ENCODE measurements at regions not wholly inside any gene's neighbourhood (a gene's known extent, or its start where the extent isn't known, plus 50 kb on each side); places are given as distances from the start of the nearest gene placed in this dataset.
"Not testable (repeated sequence)": the region's sequence is repeated elsewhere in the genome, so short reads cannot be mapped to it uniquely, and the experiment has no call there.

DNA sequence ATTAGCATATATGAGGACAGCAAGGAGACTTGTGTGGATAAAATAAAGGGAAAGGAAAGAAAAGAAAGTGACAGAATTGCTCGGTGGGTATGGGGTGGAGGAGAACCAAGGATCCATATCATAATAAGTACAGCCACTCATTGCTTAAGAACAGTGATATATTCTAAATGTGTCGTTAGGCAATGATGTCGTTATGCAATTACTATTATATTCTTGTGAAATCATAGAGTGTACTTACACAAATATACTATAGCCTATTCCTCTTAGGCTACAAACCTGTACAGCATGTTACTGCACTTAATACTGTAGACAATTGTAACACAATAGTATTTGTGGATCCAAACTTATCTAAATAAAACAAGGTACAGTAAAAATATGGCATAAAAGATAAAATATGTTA is 271.1 kb downstream of the CCER1 start:
- no peak for DNase-seq

DNA sequence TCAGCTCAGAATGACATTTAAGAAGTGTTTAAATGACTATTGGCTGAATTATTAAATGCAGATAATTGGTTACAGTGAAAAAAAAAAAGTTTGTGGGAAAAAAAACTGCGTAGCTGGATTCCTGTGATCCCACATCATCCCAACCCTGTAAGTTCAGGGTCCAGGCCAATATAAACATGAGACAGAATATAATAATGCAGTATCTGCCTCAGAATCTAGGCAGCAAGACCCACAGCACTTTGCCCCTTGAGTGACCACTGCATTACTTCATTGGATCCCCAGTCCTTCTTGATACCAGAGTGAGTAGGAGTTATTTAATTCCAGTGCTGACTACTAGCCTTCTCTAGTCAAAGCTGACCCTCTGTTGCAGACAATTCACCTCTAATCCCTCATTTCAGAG is 272.6 kb downstream of the CCER1 start:
- no peak for DNase-seq

DNA sequence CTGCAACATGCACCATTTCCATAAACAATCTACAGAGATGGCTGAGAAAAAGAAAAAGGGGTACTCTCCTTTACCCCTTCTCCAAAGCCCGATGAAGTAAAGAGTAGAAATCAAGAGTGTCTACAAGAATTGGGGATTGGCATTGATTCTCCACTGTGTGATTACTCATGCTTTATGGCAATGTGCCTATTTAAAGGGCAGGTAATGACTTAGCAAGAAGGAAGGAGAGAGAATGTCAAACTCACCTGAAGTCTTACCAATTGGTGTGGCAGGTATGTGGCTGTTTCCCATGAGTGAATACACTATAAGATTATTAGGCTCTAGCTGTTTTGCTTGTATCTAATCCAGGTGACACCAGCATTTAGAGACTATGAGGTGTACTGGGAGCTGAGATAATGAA is 275.3 kb downstream of the CCER1 start:
- DNase-seq = no peak

DNA sequence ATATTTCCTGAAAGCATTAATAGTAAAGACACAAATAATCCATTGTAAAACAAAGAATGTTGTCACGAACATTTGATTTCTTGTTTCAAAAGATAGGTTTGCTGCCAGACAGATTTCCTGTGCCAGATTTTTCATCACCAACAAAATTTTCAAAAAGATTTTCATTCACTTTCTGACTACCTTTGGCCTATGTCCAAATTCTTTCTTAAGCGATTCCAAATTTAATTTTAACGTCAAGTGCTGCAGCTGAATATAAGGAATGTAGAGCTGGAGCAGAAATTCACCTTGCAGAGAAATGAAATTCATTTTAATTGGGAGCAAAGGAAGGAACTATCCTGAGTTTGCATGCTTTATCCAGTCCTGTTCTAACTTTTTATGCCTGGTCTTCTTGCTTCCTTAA is 277.4 kb downstream of the CCER1 start:
- no peak for DNase-seq

DNA sequence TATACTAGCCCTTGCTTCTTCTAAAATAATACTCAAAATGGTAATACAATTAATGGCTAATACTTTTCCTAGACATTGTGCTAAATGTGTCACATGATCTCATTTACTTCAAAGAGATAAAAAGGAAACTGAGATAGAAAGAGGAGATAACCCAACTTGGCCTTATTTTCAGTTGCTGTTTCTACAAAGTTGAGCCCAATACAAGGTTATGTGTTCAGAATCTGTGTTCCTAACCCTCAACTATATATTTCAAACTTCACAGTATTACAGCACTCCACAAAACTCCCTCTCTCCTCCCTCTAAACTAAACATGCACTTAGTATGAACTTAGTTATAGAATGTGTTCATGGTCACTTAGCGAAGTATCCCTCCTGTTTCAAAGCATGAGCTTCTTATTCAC is 277.9 kb downstream of the CCER1 start:
- no peak for DNase-seq

DNA sequence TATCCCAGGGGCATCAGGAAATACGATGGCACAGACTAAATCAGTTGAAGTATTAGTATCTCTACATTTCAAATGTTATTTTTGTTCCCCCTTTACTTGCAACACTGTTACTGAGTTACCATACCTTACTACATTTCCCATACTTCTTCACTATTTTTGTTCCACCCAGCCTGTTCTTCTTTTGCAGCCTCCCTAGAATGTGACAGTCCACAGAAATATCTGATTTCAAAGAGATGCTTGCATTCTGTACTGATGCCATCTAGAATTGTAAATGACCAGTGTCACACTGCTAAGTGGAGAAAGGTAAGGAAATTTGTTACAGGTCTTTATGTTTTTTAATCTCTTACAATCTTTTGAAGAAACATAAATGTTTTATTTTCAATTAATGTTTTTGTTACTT is 279.9 kb downstream of the CCER1 start:
- DNase-seq = no peak

DNA sequence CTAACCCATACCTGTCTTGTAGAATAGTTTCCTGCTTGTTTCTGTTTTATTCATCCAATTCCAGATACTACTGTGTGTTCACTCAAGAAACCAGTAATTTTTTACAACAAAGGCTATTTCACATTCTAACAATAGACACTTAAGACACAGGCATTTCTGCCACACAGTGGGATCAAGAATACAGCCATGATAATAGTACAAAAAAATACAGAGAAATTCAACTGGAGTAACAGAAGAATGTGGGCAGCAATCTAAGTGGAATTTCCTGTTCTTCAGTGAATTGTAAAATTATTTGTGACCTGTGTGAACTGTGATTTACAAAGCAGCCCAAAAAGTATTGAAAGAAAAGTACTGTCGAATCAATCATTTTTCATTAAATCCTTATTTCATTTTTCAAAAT is 282.9 kb downstream of the CCER1 start:
- no peak for DNase-seq

DNA sequence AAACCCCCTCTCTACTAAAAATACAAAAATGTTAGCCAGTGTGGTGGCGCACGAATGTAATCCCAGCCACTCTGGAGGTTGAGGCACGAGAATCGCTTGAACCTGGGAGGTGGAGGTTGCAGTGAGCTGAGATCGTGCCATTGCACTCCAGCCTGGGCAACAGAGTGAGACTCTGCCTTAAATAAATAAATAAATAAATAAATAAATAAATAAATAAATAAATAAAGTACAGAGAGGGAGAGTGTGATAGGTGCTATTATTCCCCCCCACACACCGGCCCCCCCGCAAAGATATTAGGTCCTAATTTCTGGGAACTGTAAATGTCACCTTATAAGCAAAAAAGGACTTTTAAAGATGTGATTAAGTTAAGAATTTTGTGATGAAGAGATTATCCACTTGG is 291.0 kb downstream of the CCER1 start:
- DNase-seq = not testable (repeated sequence)

DNA sequence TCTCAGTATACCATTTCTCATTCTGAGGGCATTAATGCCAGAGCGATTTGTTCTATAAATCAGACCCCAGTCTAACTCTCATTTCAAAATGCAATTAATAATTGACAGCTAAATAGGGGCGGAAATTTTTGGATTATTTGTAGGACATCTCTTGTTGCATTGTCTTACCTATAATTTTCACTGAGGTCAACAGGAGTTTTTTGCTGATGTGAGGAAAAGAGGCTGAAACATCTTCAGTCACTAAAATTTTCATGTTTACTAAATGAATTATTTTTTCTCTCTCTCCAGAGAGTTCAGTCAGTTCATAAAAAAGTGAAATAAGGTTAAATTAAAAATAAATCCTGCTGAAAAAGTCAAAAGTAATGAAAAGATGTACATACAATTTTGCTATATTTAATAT is 295.9 kb downstream of the CCER1 start:
- DNase-seq = no peak

DNA sequence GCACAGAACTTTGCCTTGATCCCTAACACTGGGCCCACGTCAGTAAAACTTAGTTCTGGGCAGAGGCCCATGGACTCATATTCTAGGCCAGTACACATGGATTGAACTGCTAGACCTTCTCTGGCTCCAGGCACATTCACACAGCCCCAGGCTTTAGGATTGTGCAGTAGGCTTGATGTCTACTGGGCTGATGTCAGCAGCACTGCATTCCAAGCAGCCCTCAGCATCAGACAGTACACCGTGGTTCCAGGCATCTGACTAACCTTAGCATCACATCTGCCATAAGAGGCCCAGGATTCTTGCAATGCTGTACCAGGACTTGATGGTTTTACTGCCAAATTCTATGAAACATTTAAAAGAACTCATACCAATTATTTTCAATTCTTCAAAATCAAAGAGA is 301.9 kb downstream of the CCER1 start:
- DNase-seq = no peak

DNA sequence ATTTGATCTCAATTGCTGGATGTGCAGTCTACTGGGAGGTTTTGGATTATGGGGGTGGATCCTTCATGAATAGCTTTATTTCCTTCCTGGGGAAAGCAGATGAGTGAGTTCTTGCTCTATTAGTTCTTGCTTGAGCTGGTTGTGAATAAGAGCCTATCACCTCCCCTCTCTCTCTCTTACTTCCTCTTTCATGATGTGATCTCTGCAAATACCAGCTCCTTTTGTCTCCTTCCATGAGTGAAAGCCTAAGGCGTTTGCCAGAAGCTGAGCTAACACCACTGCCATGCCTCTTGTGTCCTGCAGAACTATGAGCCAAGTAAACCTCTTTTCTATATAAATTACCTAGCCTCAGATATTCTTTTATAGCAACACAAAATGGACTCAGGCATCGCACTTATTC is 302.7 kb downstream of the CCER1 start:
- DNase-seq = peak; percentile 4

DNA sequence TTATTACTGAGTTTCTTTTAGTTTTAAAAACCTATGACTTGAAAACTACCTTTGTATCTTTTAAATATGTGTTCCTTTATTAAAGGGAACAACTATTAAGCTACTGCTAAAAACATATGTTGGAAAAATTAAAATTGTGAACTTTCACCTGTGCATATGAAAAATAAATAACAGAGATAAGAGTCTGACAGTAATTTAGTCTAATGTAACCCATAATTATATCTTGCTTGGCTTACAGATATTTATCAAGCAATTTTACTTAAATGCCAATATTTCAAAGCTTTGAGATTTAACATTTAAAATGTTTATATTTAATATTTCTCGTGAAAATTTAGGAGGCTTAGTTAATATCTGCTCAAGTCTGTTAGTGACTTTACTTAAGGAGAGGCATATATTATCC is 309.8 kb downstream of the CCER1 start:
- no peak for DNase-seq

DNA sequence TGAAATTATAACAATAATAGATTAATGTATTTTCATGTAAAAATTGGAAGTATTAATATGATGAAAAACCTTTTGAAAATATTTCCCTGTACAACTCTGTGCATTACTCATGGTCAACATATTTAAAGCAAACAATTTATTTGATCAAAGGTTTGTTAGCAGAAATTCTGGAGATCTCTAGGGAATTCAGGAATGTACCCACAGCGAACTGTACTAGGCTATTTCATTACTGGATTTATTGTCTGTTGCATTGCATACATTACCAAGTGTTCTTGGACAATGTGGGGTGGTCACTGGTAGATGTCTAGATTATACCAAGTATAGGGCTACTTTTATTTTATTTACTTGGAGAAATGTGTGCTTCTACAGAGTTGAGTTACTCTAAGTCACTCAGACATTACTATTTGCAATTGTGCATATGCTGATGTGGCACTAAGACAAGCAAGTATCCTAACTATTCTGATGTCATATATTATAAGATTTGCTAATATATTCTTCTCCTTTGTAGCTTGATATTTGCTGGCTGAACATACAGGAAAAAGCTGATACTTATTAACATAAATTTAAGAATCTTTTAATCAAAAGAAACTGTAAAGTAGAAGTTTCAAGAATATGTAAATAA is 323.3 kb downstream of the CCER1 start:
- DNase-seq = no peak

DNA sequence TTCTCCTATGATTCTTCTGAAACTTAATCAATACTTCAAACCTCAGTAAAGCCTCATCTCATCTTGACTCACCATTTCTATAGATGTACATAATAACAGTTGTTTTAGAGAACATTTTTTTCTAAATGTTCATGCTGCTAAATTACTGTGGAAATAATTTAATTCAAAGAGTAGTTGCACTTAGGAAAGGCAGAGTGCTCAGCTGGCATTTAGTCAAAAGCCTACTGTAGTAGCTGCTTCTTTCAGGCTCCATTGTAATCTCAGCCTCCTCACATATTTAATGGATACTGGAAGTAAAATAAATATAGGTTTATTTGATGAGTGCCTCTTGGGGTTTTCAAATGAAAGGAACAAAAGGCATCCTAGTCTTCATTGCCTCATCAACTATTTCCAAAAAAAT is 325.0 kb downstream of the CCER1 start:
- DNase-seq = no peak

DNA sequence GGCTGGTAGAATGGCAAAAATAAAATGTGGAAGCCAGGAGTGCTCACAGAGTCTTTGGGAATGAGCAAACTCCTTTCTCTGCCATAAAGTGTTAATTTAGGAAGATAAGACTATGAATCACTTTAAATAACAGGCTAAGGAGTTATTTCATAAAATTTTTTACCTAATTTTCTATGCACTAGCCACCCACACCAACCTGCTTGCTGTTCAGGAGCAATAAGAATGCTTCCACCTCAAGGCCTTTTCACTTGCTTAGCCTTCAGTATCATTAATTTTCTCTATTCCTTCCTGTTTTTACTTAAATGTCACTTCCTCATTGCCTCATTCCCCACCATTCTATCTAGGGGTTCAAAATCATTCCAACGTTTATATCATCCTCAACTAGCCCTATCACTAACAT is 326.8 kb downstream of the CCER1 start:
- no peak for DNase-seq

DNA sequence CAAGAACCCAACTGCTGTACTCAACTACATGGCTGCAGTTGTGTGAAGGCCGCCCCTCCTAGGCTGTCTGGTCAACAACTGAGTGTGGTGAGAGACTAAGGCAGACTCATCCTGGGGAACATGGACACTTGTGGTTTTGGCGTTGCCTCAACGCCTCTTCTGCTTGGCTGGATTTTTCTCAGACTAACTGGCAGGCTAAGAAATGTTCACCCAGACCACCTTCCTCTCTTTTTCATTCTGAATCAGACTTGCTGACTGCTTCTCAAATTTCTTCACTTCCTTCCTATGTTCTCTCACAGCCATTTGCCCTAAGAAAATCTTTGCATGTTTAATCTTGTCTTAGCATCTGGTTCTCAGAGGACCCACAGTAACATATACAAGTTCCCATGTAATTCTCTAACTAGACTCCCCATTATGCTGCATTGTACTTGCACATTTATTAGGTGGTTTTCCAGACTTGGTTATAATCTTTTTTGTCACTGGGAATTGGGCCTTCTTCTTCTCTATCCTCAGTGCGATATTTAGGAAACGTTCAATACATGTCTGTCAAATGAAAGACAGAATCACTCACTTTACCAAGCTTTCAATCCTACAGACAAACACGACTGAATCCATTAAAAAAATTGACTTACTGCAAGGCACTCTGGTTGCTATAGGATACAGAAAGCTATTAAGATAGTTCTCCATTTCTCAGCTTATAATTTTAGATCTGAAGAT is 327.6 kb downstream of the CCER1 start:
- no peak for DNase-seq

DNA sequence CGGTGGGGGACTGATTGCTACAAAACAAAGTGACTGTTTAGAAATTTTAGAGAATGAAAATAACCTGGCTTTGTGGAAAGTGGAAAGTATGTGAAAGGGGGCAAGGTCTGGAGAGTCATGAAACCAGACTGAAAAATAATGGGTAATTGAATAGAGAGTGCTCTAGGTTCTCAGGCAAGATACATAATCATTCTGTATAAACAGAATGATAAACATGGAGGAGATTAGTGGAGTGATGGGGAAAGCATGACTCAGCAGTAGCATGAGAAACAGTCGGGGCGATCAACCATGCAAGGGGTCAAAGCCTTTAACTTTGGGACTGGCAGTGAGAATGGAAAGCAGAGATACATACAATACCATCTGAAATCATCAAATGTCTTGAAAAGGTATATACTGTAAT is 332.5 kb downstream of the CCER1 start:
- DNase-seq = no peak

DNA sequence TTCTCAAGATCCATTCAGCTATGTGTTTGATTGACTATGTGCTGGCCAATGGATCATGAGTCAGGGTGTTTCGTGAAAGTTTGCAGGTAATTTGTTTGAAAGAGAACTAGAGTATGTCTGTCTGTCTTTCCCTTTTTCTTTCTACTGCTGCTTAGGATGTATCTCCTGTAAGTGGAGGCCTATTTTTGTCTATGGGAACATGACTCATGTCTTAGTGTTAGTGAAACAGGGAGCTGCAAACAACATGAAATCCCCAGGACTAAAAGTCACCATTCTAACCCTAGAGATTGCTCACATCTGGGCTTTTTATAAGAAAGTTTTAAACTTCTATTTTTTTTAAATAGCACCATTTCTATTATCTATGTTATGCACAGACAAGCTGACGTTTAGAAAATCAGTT is 333.0 kb downstream of the CCER1 start:
- DNase-seq = no peak

DNA sequence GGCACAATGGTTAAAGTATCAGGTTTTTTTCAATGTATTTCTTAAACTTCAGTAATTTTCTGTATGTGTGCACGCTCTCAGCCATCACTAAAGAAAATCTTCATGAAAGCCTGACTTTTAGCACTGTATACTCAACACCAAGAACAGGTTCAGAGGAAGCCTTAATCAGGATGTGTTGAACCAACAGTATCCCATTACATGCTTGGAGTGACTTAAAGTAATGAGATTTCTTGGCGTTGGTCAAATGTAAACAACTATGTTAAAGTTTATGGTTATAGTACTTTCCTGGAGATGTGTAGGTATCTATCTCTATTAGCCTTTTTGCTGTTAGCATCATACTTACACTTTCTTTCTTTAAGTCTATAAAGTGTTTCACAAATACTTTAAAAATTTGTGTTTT is 335.0 kb downstream of the CCER1 start:
- DNase-seq = no peak

DNA sequence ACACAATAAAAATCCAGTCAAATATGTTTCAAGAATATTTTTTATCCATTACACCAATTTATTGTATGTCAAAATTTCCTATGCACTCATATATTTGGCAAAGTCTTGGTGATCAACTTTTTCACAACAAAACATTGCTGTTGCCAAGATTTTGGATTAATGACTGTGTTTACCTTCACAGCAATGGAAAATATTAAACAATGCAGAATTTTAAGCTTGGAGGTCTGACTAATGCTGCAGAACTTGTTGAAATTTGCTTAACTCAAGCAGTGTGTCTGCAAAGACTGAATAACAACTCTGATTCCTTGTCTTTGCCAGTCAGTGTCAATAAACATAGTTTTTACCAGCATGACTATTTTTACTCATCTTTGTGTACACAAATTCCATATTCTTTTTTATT is 336.4 kb downstream of the CCER1 start:
- DNase-seq = no peak

DNA sequence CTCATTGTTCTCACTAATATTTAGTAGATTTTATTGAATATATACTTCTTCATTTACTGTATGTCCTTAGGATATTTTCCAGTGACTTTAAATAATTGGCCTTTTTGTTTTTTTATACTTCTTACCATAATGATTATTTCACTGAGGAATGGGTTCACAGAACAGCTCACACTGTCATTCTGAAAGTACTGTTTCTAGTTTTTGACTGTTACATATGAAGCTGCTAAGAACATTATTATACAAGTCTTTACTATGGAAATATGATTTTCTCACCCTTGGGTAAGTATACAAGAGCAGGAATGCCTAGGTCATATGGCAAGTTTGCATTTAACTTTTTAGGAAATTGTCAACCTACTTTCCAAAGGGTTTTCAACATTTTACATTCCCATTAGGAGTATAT is 343.1 kb downstream of the CCER1 start:
- DNase-seq = no peak

DNA sequence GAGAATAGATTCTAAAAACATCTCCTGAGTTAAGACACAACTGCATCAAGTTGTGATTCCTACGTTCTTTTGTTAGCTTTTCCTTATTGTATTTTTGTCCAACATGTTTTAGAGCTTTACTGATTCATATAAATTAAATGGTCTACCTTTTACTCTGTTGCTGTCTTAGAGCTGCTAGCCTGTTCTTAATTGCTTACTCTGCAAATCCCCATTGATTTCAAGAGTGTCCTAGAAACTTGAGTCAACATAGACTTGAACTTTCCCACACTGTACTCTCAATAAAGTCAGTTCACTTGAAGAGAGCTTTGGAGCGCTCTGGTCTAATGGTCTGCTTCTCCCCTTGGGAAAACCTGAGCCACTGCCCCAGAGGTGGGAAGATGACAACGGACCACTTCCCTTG is 343.9 kb downstream of the CCER1 start:
- peak; percentile 21 for DNase-seq

DNA sequence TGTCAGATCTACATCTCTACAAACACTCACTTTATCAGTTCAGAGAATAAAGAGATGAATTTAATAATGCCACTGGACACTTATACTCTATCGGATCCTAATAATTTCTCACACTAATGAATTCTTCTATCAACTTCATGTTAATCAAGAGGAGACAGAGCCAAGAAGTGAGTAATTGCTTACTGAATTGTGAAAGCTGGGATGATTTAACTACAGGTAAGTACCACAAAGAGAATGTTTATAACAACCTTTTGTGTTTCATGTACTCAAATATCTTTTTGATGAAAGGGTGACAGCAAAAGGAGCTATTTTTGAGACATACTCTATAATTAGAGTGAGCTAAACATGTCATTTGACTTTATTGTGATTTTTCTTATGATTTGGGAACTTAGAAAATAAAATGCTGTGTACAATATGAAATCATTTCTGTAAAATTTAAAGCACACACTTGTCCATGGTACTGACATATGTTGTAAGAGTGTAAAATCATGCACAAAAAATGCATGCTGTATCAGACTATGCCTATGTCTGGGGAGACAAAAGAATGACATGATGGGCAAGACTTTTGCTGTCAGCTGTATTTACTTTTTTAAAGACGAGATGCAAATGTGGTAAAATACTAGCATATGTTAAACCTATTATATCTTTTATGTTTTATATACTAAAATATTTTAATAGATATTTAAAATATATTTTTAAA is 361.2 kb downstream of the CCER1 start:
- DNase-seq = no peak

DNA sequence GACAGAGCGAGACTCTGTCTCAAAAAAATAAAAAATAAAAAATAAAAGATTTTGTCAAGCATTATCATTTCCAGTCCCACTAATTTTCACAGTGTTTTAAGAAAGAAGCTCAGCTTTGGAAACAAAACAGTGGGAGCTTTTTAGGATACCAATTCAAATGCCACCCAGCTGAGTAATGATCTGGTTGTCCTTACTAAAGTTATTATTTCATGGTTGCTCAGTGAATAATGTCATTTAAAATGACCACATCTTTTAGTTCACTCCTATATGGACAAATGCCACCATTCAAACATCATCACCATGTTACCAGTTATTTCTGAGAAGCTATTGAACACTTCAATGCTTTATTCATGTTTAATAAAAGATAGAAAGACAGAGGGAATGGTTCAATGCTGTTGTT is 365.0 kb downstream of the CCER1 start:
- no peak for DNase-seq

Data from NCI-H510A treated with DMSO at 0.1 percent for 48 hours (cell line).